Gastrocnemius medialis (tissue), 4 donors: ENCODE measurements at regions not wholly inside any gene's neighbourhood (a gene's known extent, or its start where the extent isn't known, plus 50 kb on each side); places are given as distances from the start of the nearest gene placed in this dataset.

Experiments
- ATAC-seq, 2 donors: fragments of 150-250 bp; one replicate each; pipeline ENCODE4 v1.9.1; 2016
- DNase-seq, 2 donors: peaks; one replicate each; pipeline ENCODE4 v3.0.0-alpha.2; 2019
- H3K27ac ChIP-seq, 4 donors: fragments of 200-600 bp; sonication (generic); 1 replicate in 1 of 4; 2 replicates in 3 of 4; pipeline ENCODE4 v1.5.1; 2016 to 2018; ENCODE audit warnings: mild to moderate bottlenecking in 2 of 4, moderate library complexity in 1 of 4
- H3K27me3 ChIP-seq, 3 donors: fragments of 200-600 bp; sonication (generic) in 2 of 3; 1 replicate in 1 of 3; 2 replicates in 2 of 3; pipeline versions ENCODE4 v1.5.1 to v1.6.0; 2016 to 2019; ENCODE audit warnings: mild to moderate bottlenecking in 1 of 3, moderate library complexity in 1 of 3
- H3K36me3 ChIP-seq, 2 donors: fragments of 200-600 bp; sonication (generic) in 1 of 2; one replicate each; pipeline ENCODE4 v1.5.1; 2017 to 2018
- H3K4me1 ChIP-seq, 2 donors: fragments of 200-600 bp; sonication (generic) in 1 of 2; one replicate each; pipeline ENCODE4 v1.5.1; 2016 to 2017; ENCODE audit warnings: mild to moderate bottlenecking in 2 of 2
- H3K4me3 ChIP-seq, 4 donors: fragments of 200-600 bp; sonication (generic) in 3 of 4; 1 replicate in 1 of 4; 2 replicates in 3 of 4; pipeline ENCODE4 v1.5.1; 2016 to 2019; ENCODE audit warnings: mild to moderate bottlenecking in 2 of 4
- H3K9me3 ChIP-seq, 3 donors: fragments of 200-600 bp; sonication (generic) in 2 of 3; 1 replicate in 1 of 3; 2 replicates in 2 of 3; pipeline ENCODE4 v1.5.1; 2016 to 2019
- CTCF ChIP-seq, 5 experiments: fragments of 450-650 bp in 3 of 5; fragments of 200-600 bp in 2 of 5; sonication (generic) in 2 of 5; IDR thresholded peaks in 4 of 5; conservative IDR thresholded peaks in 1 of 5; 1 replicate in 4 of 5; 2 replicates in 1 of 5; pipeline ENCODE4 v1.5.1; 2016 to 2019; ENCODE audit warnings: antibody characterized with exemption in 5 of 5, mild to moderate bottlenecking in 3 of 5, moderate library complexity in 3 of 5
- POLR2A ChIP-seq, 2 donors: fragments of 450-650 bp; IDR thresholded peaks; one replicate each; pipeline ENCODE4 v1.6.1; 2017; ENCODE audit warnings: antibody characterized with exemption in 2 of 2, mild to moderate bottlenecking in 2 of 2, moderate library complexity in 2 of 2
- in situ Hi-C, 4 donors: fragments of 200-750 bp; cut with MboI; loops; one replicate each; pipeline versions ENCODE4 v1.15.0 to v1.8.0; 2017; ENCODE audit warnings: low sequenced_read_pairs in 4 of 4
- intact Hi-C: fragments of 100-400 bp; cut with DNase I; formaldehyde crosslinking; loops from one replicate; pipeline ENCODE4 v1.15.1; 2023; ENCODE audit warnings: low total_unique reads

- ATAC-seq (no peak), DNase-seq (no peak)
- intact Hi-C loops, result no loop called here
These were observed 68.7 kb upstream of the SP4 start for GRCh38 chr7:21359163-21359562.

GRCh38 chr7:21361413-21362125 is 66.3 kb upstream of the SP4 start:
- Histone ChIP-seq H3K4me3 (no peak overlapping the region), H3K9me3 (no peaks in the 10 kb centered on the region), H3K36me3 (no peaks in the 10 kb centered on the region), H3K4me1 (no peaks in the 10 kb centered on the region), H3K27me3 (no peaks in the 10 kb centered on the region), H3K27ac (no peak overlapping the region)
- DNase-seq, result no peak
- ATAC-seq, result no peak
- TF ChIP-seq POLR2A (IDR thresholded peaks at IDR 0.05) (no peak), CTCF (IDR thresholded peaks at IDR 0.05 in 4 of 5, conservative IDR thresholded peaks at IDR 0.05 in 1 of 5) (no peak)
- intact Hi-C loops, result no loop called here
- in situ Hi-C loops, result no loop called here

More at GRCh38 chr7:21359163-21359562, 68.7 kb upstream of the SP4 start:
- Histone ChIP-seq H3K9me3 (no peaks in the 10 kb centered on the region), H3K27me3 (no peaks in the 10 kb centered on the region), H3K27ac (no peak overlapping the region), H3K4me1 (no peaks in the 10 kb centered on the region), H3K36me3 (no peaks in the 10 kb centered on the region), H3K4me3 (no peak overlapping the region)
- in situ Hi-C loops, result no loop called here
- no peak for TF ChIP-seq CTCF (IDR thresholded peaks at IDR 0.05 in 4 of 5, conservative IDR thresholded peaks at IDR 0.05 in 1 of 5)
- no peak for TF ChIP-seq POLR2A (IDR thresholded peaks at IDR 0.05)

GRCh38 chr7:21364801-21365271 is 63.0 kb upstream of the SP4 start:
- no peak for DNase-seq
- intact Hi-C loops, result no loop called here
- H3K4me1 ChIP-seq, result no peaks in the 10 kb centered on the region
- no peaks in the 10 kb centered on the region for H3K27me3 ChIP-seq
- no peak for ATAC-seq
- TF ChIP-seq CTCF (IDR thresholded peaks at IDR 0.05 in 4 of 5, conservative IDR thresholded peaks at IDR 0.05 in 1 of 5) (no peak), POLR2A (IDR thresholded peaks at IDR 0.05) (no peak)
- in situ Hi-C loops, result no loop called here
- H3K4me3 ChIP-seq, result no peak overlapping the region
- H3K27ac ChIP-seq, result no peak overlapping the region
- H3K36me3 ChIP-seq, result no peaks in the 10 kb centered on the region
- H3K9me3 ChIP-seq, result no peaks in the 10 kb centered on the region

- DNase-seq (no peak), ATAC-seq (no peak)
- Histone ChIP-seq H3K4me3 (no peak overlapping the region), H3K4me1 (no peaks in the 10 kb centered on the region), H3K9me3 (no peaks in the 10 kb centered on the region), H3K36me3 (no peaks in the 10 kb centered on the region), H3K27me3 (no peaks in the 10 kb centered on the region), H3K27ac (no peak overlapping the region)
- intact Hi-C loops (no loop called here), in situ Hi-C loops (no loop called here)
- TF ChIP-seq POLR2A (IDR thresholded peaks at IDR 0.05) (no peak), CTCF (IDR thresholded peaks at IDR 0.05 in 4 of 5, conservative IDR thresholded peaks at IDR 0.05 in 1 of 5) (no peak)
These were observed 61.8 kb upstream of the SP4 start for GRCh38 chr7:21365866-21366624.
